Small intestine (tissue), 7 donors: ENCODE measurements at regions not wholly inside any gene's neighbourhood (a gene's known extent, or its start where the extent isn't known, plus 50 kb on each side); places are given as distances from the start of the nearest gene placed in this dataset.

Experiments used
- DNase-seq, 2 donors: peaks; one replicate each; pipeline versions ENCODE4 v3.0.0 to v3.0.0-alpha.2; 2013
- FAIRE-seq: peaks from 2 replicates; lab custom pipeline; 2012; peaks lifted over from hg19 to GRCh38; lab: Jason Lieb, UNC
- H3K27ac ChIP-seq, 3 donors: one replicate each; pipeline ENCODE4 v1.5.1; 2013; ENCODE audit warnings: low read length in 2 of 3, mild to moderate bottlenecking in 2 of 3, control low read depth in 1 of 3, inconsistent platforms in 1 of 3, low read depth in 1 of 3, moderate library complexity in 1 of 3
- H3K27me3 ChIP-seq, 3 donors: one replicate each; pipeline ENCODE4 v1.6.1; 2013; ENCODE audit warnings: low read length in 3 of 3, inconsistent platforms in 1 of 3; ENCODE audit not compliant: control insufficient read depth in 3 of 3, insufficient read depth in 3 of 3
- H3K36me3 ChIP-seq, 3 donors: one replicate each; pipeline ENCODE4 v1.6.1; 2013; ENCODE audit warnings: low read length in 3 of 3, inconsistent platforms in 1 of 3, low read depth in 1 of 3, mild to moderate bottlenecking in 1 of 3, moderate library complexity in 1 of 3; ENCODE audit not compliant: control insufficient read depth in 3 of 3, insufficient read depth in 2 of 3
- H3K4me1 ChIP-seq, 3 donors: one replicate each; pipeline ENCODE4 v1.6.1; 2013; ENCODE audit warnings: low read length in 2 of 3, inconsistent platforms in 1 of 3, low read depth in 1 of 3, mild to moderate bottlenecking in 1 of 3, moderate library complexity in 1 of 3; ENCODE audit not compliant: control insufficient read depth in 3 of 3, insufficient read depth in 2 of 3
- H3K4me3 ChIP-seq, 3 donors: one replicate each; pipeline ENCODE4 v1.5.1; 2013; ENCODE audit warnings: low read length in 3 of 3, control low read depth in 1 of 3, inconsistent platforms in 1 of 3, low read depth in 1 of 3, mild to moderate bottlenecking in 1 of 3, moderate library complexity in 1 of 3
- H3K9me3 ChIP-seq, 2 donors: one replicate each; pipeline ENCODE4 v1.6.1; 2013; ENCODE audit warnings: low read depth in 1 of 2, low read length in 1 of 2; ENCODE audit not compliant: control insufficient read depth in 2 of 2, insufficient read depth in 1 of 2
- WGBS, 3 donors: extraction: QIAGEN DNeasy Blood & Tissue Kit; methylation state at CpG; one replicate each; pipeline ENCODE4 v1.1.7; 2013; 5-methylcytosine and 5-hydroxymethylcytosine counted together
- donor health status: healthy with polysubstance abuse.
- donor health status: control.
- donor health status: control.
- donor health status: Bipolar disorder and iron deficiency.
- donor health status: healthy.

DNA sequence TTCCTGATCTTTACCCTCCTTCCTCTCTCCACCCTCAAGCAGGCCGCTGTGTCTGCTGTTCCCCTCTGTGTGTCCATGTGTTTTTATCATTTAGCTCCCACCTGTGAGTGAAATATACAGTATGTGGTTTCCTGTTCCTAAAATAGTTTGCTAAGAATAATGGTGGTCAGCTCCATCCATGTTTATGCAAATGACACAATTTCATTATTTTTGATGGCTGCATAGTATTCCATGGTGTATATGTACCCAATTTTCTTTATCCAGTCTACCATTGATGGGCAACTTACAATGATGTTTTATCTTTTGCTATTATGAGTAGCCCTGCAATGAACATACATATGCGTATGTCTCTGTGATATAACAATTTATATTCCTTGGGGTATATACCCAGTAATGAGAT lies 133.4 kb upstream of the RGS18 start:
- Histone ChIP-seq H3K4me3 (no peak overlapping the region), H3K4me1 (peaks cover 0 to 3% (median 0%) of the 10 kb centered on the region in 3 donors), H3K27ac (no peak overlapping the region), H3K9me3 (no peaks in the 10 kb centered on the region), H3K27me3 (no peaks in the 10 kb centered on the region), H3K36me3 (no peaks in the 10 kb centered on the region)
- 89 to 98% (median 97%) methylated on average over 2 of the region's 2 CpGs for WGBS, 3 donors
- no peak for FAIRE-seq
- DNase-seq, result no peak

DNA sequence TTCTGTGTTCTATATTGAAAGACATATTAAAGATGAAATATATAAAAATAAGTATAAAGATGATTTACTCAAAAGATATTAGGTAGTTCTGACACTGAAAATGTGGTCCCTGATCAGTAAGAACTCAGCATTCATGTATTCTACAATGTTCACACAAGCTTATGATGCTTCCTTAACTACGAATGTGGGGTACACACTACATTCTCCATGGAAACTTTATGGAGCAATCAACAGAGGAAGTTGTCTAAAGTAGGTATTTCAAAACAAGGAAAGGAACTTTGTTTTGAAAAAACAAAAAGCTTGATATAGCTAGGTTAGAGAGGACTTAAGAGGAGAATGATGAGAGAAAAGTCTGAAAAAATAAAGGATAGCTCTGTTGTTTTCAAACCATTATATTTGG lies 119.7 kb upstream of the RGS18 start:
- WGBS, 3 donors, result 79 to 82% (median 80%) methylated on average over 1 of the region's 1 CpG
- Histone ChIP-seq H3K27ac (no peak overlapping the region), H3K27me3 (no peaks in the 10 kb centered on the region), H3K4me3 (no peak overlapping the region), H3K4me1 (no peaks in the 10 kb centered on the region), H3K36me3 (no peaks in the 10 kb centered on the region), H3K9me3 (no peaks in the 10 kb centered on the region)
- FAIRE-seq (no peak), DNase-seq (no peak)

DNA sequence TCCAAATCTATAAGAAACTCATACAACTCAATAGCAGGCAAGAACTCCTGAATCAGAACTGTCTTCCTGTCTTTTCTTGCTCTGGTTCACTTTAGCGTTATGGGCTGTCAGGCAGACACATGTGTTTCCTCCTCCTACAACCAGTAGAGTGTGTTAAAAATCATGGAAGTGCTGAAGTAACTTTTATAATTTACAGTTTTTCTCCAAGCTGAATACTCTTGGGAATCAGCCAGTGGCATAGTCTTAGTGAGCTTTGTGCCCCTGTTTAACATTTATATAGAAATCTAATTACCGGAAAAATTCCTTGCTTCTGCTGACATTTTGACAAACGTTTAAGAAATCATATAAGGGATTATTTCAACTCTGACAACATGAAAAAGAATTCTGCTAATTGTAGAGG lies 113.1 kb upstream of the RGS18 start:
- no peak for FAIRE-seq

DNA sequence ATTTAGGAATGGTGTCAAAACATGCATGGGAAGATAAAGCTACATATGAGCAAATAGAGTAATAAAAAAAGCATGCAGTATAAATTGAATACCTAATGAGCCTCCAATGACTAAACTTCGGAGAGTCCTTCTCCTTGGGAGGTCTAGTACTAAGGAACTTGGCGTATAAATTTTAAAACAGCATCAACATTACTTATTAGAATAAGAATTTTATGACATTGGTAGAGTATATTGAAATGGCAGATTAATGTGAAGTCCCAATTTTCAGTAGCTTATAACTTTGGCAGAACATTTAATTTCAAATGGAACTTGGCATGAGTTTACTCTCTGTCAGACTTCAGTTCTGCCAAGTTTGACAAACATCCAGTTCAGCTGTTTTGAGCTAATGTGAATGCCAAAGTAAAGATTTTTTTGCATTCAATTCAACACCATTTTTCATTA lies 104.7 kb upstream of the RGS18 start:
- Histone ChIP-seq H3K4me3 (no peak overlapping the region), H3K27me3 (no peaks in the 10 kb centered on the region), H3K36me3 (no peaks in the 10 kb centered on the region), H3K4me1 (no peaks in the 10 kb centered on the region), H3K9me3 (no peaks in the 10 kb centered on the region), H3K27ac (no peak overlapping the region)
- DNase-seq, result no peak
- 67 to 88% (median 74%) methylated on average over 2 of the region's 2 CpGs for whole genome bisulfite sequencing, 3 donors
- no peak for FAIRE-seq

More for the DNA sequence above, 113.1 kb upstream of the RGS18 start:
- no peak for DNase-seq
- H3K36me3 ChIP-seq, result no peaks in the 10 kb centered on the region
- no peaks in the 10 kb centered on the region for H3K9me3 ChIP-seq
- H3K27ac ChIP-seq, result no peak overlapping the region
- no peaks in the 10 kb centered on the region for H3K27me3 ChIP-seq
- WGBS, 3 donors, result 52 to 62% (median 54%) methylated on average over 3 of the region's 3 CpGs
- H3K4me3 ChIP-seq, result no peak overlapping the region
- no peaks in the 10 kb centered on the region for H3K4me1 ChIP-seq

DNA sequence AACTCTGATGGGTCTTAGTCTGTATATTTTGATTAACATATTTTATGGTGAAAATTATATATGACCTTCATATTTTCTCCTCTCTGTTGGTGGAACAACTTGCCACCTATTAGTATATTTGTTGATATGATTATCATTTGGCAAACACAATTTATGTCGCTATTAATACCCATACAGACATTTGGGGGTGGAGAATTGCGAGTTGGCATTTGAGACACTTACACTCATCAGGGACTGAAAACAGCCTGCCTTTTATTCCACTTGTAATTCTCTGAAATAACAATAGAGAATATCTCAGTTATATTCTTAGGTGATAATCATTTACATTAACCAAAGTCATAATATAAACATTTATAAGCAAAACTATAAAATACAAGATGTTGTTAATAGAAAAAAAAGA lies 100.5 kb upstream of the RGS18 start:
- H3K36me3 ChIP-seq, result no peaks in the 10 kb centered on the region
- H3K4me3 ChIP-seq, result no peak overlapping the region

DNA sequence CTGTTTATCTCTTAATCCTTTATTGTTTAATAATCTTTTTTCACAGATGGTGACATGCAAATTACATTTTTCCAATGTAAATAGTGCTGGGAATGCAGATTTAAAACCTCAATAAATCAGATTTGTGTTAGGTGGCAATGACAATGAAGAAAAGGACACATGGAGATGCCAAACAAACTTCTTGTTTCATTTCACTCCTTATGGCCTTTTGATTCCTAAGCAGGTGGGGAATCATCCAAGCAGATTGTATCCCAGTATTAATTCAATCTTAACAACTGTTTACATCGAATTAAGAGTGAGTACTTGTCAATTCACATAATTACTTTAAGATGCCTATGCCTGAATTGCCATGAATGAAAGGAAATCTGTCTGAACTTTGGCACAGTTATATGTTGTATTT lies 98.9 kb upstream of the RGS18 start:
- Histone ChIP-seq H3K36me3 (no peaks in the 10 kb centered on the region), H3K4me3 (no peak overlapping the region), H3K27me3 (no peaks in the 10 kb centered on the region), H3K27ac (no peak overlapping the region), H3K9me3 (no peaks in the 10 kb centered on the region), H3K4me1 (no peaks in the 10 kb centered on the region)
- DNase-seq, result no peak
- FAIRE-seq, result no peak
- 28 to 41% (median 39%) methylated on average over 1 of the region's 1 CpG for WGBS, 3 donors

More for the DNA sequence above, 100.5 kb upstream of the RGS18 start:
- no peaks in the 10 kb centered on the region for H3K27me3 ChIP-seq
- no peaks in the 10 kb centered on the region for H3K4me1 ChIP-seq
- 52 to 78% (median 64%) methylated on average over 2 of the region's 2 CpGs for WGBS, 3 donors
- DNase-seq (no peak), FAIRE-seq (no peak)
- H3K27ac ChIP-seq, result no peak overlapping the region
- no peaks in the 10 kb centered on the region for H3K9me3 ChIP-seq

DNA sequence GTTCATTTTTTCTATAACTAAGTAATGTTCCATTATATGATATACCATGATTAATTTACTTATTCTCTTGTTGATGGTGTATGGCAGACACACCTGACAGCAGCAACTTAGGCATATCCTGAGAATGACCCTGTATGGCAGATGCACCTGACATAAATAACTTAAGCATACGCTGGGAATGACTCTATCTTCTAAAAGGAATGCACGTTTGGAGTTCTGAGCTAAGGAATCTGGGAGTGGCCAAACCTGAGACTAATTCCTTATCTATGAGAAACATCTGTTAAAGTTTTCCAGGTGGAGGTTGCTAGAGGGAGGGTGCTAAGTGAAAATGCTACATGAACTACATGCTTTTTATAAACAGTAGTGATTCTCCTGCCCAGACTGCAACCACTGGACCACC lies 96.7 kb upstream of the RGS18 start:
- H3K4me3 ChIP-seq, result no peak overlapping the region
- H3K36me3 ChIP-seq, result no peaks in the 10 kb centered on the region
- no peaks in the 10 kb centered on the region for H3K9me3 ChIP-seq
- DNase-seq (no peak), FAIRE-seq (no peak)
- H3K27ac ChIP-seq, result no peak overlapping the region
- peaks cover 0 to 2% (median 0%) of the 10 kb centered on the region in 3 donors for H3K27me3 ChIP-seq
- H3K4me1 ChIP-seq, result no peaks in the 10 kb centered on the region
- 36 to 68% (median 59%) methylated on average over 2 of the region's 2 CpGs for WGBS, 3 donors

DNA sequence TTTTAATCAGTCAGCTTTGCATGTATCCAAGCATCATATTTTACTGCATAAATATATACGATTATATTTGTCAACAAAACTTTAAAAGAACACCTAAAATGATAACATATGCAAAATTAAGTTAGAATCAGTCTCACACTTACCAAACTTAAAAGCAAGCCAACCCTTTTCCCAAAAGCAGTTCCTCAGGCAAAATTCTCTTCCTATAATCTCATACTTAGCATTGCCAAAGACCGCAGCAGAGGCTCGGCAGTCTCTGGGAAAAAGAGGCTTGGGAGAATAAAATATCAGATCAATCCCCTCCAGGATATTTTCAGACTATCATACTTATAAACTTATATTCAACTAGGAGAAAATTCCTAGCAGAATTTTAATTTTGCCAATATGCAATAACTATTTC lies 93.2 kb upstream of the RGS18 start:
- H3K4me1 ChIP-seq, result no peaks in the 10 kb centered on the region
- no peak overlapping the region for H3K4me3 ChIP-seq
- H3K27ac ChIP-seq, result no peak overlapping the region
- DNase-seq (no peak), FAIRE-seq (no peak)
- H3K9me3 ChIP-seq, result no peaks in the 10 kb centered on the region
- H3K36me3 ChIP-seq, result no peaks in the 10 kb centered on the region
- H3K27me3 ChIP-seq, result peaks cover 0 to 2% (median 0%) of the 10 kb centered on the region in 3 donors
- 82 to 89% (median 85%) methylated on average over 3 of the region's 3 CpGs for WGBS, 3 donors

DNA sequence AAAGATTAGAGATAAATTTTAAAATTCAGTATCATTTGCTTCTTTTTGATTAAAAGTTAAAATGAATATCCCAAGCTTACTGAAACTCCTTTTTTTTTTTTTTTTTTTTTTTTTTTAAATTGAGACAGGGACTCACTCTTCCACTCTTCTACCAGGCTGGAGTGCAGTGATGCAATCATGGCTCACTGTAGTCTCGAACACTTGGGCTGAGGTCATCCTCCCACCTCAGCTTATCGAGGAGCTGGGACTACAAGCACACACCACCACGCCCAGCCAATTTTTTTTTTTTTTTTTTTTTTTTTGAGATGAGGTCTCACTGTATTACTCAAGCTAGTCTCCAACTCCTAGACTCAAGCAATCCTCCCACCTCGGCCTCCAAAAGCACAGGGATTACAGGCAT lies 92.1 kb upstream of the RGS18 start:
- Histone ChIP-seq H3K27ac (no peak overlapping the region), H3K4me3 (no peak overlapping the region), H3K4me1 (no peaks in the 10 kb centered on the region), H3K36me3 (no peaks in the 10 kb centered on the region), H3K9me3 (no peaks in the 10 kb centered on the region), H3K27me3 (peaks cover 0 to 2% (median 0%) of the 10 kb centered on the region in 3 donors)
- DNase-seq, result no peak
- FAIRE-seq, result no peak
- WGBS, 3 donors, result 64 to 77% (median 71%) methylated on average over 4 of the region's 4 CpGs
